HS-27A (cell line): ENCODE measurements at regions not wholly inside any gene's neighbourhood (a gene's known extent, or its start where the extent isn't known, plus 50 kb on each side); places are given as distances from the start of the nearest gene placed in this dataset.

Source experiments
- DNase-seq: peaks from one replicate; pipeline ENCODE4 v3.0.0-alpha.2; 2012; ENCODE audit warnings: low read depth, missing footprints

GRCh38 chr9:84587153-84587552 is 82.4 kb upstream of the NTRK2 start:
- DNase-seq: no peak

GRCh38 chr9:84589542-84589941 is 80.0 kb upstream of the NTRK2 start:
- no peak for DNase-seq

- no peak for DNase-seq
Measured at GRCh38 chr9:84590706-84591105, 78.8 kb upstream of the NTRK2 start.

GRCh38 chr9:84592918-84593317 is 76.6 kb upstream of the NTRK2 start:
- DNase-seq: no peak

- DNase-seq: no peak
Measured at GRCh38 chr9:84593352-84593751, 76.2 kb upstream of the NTRK2 start.

- no peak for DNase-seq
Measured at GRCh38 chr9:84597131-84597530, 72.4 kb upstream of the NTRK2 start.

- DNase-seq: no peak
Measured at GRCh38 chr9:84598921-84599636, 70.5 kb upstream of the NTRK2 start.

GRCh38 chr9:84600739-84601138 is 68.8 kb upstream of the NTRK2 start:
- no peak for DNase-seq

GRCh38 chr9:84604223-84604622 is 65.3 kb upstream of the NTRK2 start:
- DNase-seq: no peak

- DNase-seq: no peak
Measured at GRCh38 chr9:84609779-84610178, 59.8 kb upstream of the NTRK2 start.

GRCh38 chr9:84613431-84613830 is 56.1 kb upstream of the NTRK2 start:
- no peak for DNase-seq

- DNase-seq: no peak
Measured at GRCh38 chr9:84615544-84615943, 54.0 kb upstream of the NTRK2 start.

- no peak for DNase-seq
Measured at GRCh38 chr9:84617411-84618029, 52.0 kb upstream of the NTRK2 start.
